Activated T-cell treated with anti-CD3 and anti-CD28 coated beads for 48 hours (primary cell): ENCODE measurements at regions not wholly inside any gene's neighbourhood (a gene's known extent, or its start where the extent isn't known, plus 50 kb on each side); places are given as distances from the start of the nearest gene placed in this dataset.

ENCODE experiments used
- DNase-seq: peaks from one replicate; pipeline ENCODE4 v3.0.0-alpha.2; 2020; ENCODE audit warnings: low read depth

- DNase-seq, result no peak
These were observed 129.2 kb upstream of the HDAC9 start for GRCh38 chr7:18366394-18366793.

- DNase-seq, result no peak
These were observed 126.5 kb upstream of the HDAC9 start for GRCh38 chr7:18369011-18369410.

- DNase-seq, result no peak
These were observed 124.9 kb upstream of the HDAC9 start for GRCh38 chr7:18370633-18371032.

GRCh38 chr7:18378989-18379605 is 116.5 kb upstream of the HDAC9 start:
- no peak for DNase-seq

GRCh38 chr7:18384491-18385143 is 110.9 kb upstream of the HDAC9 start:
- no peak for DNase-seq

- no peak for DNase-seq
These were observed 108.9 kb upstream of the HDAC9 start for GRCh38 chr7:18386607-18387006.

- no peak for DNase-seq
These were observed 108.3 kb upstream of the HDAC9 start for GRCh38 chr7:18387191-18387735.

- no peak for DNase-seq
These were observed 105.0 kb upstream of the HDAC9 start for GRCh38 chr7:18390535-18390907.

- DNase-seq, result no peak
These were observed 102.0 kb upstream of the HDAC9 start for GRCh38 chr7:18393465-18394118.

- no peak for DNase-seq
These were observed 99.7 kb upstream of the HDAC9 start for GRCh38 chr7:18395868-18396267.

GRCh38 chr7:18396953-18397352 is 98.6 kb upstream of the HDAC9 start:
- DNase-seq, result no peak

GRCh38 chr7:18399436-18400235 is 95.9 kb upstream of the HDAC9 start:
- no peak for DNase-seq

GRCh38 chr7:18400275-18400674 is 95.3 kb upstream of the HDAC9 start:
- no peak for DNase-seq

GRCh38 chr7:18400726-18401125 is 94.8 kb upstream of the HDAC9 start:
- no peak for DNase-seq

- no peak for DNase-seq
These were observed 93.8 kb upstream of the HDAC9 start for GRCh38 chr7:18401757-18402156.

- no peak for DNase-seq
These were observed 92.9 kb upstream of the HDAC9 start for GRCh38 chr7:18402488-18403183.

GRCh38 chr7:18405726-18406125 is 89.8 kb upstream of the HDAC9 start:
- DNase-seq, result no peak

- DNase-seq, result no peak
These were observed 88.2 kb upstream of the HDAC9 start for GRCh38 chr7:18407385-18407784.

- DNase-seq, result no peak
These were observed 87.1 kb upstream of the HDAC9 start for GRCh38 chr7:18408461-18408860.

GRCh38 chr7:18408868-18409267 is 86.7 kb upstream of the HDAC9 start:
- DNase-seq, result no peak

- no peak for DNase-seq
These were observed 82.1 kb upstream of the HDAC9 start for GRCh38 chr7:18413447-18413846.

GRCh38 chr7:18414885-18415284 is 80.7 kb upstream of the HDAC9 start:
- DNase-seq, result no peak
